ENCODE measurements at regions not wholly inside any gene's neighbourhood (a gene's known extent, or its start where the extent isn't known, plus 50 kb on each side); places are given as distances from the start of the nearest gene placed in this dataset.
"Not testable (repeated sequence)": the region's sequence is repeated elsewhere in the genome, so short reads cannot be mapped to it uniquely, and the experiment has no call there.

DNA sequence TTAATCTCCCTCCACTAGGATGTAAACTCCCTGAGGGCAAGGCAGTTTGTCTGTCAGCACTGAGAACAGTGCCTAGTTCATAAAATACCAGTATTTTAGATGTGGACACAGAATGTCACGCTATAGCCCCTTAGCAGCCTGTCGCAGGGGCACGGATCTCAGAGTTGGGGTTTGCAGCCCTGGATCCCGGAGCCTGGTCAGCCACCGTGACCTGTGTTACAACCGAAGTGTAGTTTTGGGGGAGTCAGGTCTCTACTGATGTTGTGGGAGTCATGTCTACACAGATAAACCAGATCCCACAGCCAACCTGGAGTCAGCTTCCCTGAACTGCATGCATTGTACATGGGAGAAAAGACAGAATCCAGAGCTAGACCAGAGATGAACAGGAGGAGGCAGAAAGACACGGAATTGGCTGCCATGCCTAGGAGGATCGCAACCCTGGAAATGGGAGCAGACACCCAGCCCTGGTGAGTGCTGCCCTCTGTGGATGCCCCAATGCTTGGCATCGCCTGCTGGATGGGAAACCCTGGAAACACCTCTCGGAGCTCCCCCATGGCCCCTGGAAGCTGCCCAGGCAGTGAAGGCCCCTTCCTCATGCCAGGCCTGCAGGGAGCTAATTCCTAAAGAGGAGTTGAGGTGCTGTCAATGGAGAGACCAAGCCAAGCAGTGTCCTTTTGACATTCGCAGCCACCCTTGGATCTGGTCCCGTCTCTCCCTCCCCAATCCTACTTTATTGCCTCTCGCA lies 851.3 kb downstream of the TBC1D22A start:
- FAIRE-seq (no peak), DNase-seq (ENCODE audit: insufficient read length, low spot score) (no peak)
- TF ChIP-seq, protein P1, sequence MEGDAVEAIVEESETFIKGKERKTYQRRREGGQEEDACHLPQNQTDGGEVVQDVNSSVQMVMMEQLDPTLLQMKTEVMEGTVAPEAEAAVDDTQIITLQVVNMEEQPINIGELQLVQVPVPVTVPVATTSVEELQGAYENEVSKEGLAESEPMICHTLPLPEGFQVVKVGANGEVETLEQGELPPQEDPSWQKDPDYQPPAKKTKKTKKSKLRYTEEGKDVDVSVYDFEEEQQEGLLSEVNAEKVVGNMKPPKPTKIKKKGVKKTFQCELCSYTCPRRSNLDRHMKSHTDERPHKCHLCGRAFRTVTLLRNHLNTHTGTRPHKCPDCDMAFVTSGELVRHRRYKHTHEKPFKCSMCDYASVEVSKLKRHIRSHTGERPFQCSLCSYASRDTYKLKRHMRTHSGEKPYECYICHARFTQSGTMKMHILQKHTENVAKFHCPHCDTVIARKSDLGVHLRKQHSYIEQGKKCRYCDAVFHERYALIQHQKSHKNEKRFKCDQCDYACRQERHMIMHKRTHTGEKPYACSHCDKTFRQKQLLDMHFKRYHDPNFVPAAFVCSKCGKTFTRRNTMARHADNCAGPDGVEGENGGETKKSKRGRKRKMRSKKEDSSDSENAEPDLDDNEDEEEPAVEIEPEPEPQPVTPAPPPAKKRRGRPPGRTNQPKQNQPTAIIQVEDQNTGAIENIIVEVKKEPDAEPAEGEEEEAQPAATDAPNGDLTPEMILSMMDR (IDR thresholded peaks at IDR 0.05; ENCODE audit: insufficient read depth, missing control alignments) = no peak

DNA sequence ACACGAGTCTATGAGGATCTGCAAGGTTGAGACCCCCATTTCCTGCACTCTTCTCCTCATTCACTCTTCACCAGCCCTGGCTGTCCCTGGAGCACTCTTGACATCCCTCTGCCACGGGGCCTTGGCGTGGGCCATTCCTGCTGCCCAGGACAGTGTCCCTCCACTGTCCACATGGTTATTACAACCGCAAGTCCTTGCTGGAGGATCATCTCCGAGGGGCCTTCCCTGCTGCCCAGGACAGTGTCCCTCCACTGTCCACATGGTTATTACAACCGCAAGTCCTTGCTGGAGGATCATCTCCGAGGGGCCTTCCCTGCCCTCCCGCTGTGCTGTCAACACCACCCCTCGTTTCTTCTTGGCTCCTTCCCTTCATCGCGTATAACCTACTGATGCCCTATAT lies 850.7 kb downstream of the TBC1D22A start:
- not testable (repeated sequence) for FAIRE-seq; DNase-seq (ENCODE audit: insufficient read length, low spot score)

DNA sequence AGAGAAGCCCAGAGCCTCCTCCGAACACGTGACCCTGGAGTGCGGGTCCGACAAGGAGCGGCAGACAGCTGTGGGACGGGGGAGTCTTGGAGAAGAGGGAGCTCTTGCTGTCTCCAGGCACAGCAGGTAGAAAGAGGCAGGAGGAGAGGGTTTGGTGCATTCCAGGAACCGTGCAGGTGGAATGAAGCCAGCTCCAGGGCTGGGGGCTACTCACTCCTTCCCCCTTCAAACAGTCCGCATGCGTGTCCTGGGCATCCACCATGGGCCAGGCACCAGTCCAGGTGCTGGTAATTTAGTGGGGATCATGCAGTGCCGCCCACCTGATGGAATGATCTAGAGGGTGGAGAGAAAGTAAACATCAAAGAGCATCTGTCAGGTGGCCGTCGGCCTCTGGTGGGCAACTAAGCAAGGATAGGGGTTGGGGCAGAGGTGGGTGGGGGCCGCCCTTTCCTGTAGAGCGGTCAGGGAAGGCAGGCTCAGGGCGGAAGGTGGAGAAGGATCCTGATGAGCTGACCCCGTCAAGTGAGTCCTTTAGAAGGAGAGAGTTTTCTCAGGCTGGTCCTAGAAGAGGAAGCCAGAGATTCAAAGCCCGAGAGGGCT lies 850.0 kb downstream of the TBC1D22A start:
- FAIRE-seq = no peak
- TF ChIP-seq, protein P1 (IDR thresholded peaks at IDR 0.05; ENCODE audit: insufficient read depth, missing control alignments) = no peak
- no peak for DNase-seq (ENCODE audit: insufficient read length, low spot score)

DNA sequence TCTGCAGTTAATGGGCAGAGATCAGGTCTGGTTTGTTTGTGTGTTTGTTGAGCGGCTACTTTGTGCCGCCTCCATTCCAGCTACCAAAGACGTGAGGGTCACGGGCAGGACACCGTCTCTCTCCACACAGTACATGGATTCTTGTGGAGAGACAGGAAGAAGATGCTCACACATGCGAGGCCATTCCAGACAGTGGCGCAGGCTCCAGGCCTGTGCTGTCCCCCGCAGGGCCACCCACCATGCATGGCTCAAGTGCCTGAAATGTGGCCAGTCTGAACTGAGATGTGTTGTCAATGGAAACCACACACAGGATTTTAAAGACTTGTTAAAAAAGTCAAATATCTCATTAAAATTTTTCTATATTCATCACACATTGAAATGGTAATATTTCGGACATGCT lies 848.3 kb downstream of the TBC1D22A start:
- TF ChIP-seq, protein P1 (IDR thresholded peaks at IDR 0.05; ENCODE audit: insufficient read depth, missing control alignments) = no peak
- DNase-seq (ENCODE audit: insufficient read length, low spot score) (no peak), FAIRE-seq (no peak)

DNA sequence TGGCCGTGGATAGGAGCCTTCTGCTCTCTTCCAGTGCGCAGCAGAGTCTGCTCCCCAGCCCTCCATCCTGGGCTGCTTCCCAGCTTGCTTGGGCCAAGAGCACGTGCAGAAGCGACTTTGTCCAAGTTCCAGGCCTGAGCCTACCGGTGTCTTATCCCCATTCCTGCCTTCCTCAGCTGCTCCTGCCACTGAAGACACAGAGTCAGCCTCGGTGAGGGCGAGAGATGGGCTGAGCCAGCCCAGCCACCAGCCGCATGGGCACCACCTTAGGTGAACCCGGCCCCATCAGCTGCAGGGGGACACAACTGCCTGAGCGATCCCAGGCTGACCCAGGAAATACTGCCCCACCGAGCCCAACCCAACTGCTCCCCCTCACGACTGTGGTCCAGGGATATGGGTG lies 847.8 kb downstream of the TBC1D22A start:
- TF ChIP-seq, protein P1 (IDR thresholded peaks at IDR 0.05; ENCODE audit: insufficient read depth, missing control alignments) = no peak
- FAIRE-seq (no peak), DNase-seq (ENCODE audit: insufficient read length, low spot score) (no peak)

DNA sequence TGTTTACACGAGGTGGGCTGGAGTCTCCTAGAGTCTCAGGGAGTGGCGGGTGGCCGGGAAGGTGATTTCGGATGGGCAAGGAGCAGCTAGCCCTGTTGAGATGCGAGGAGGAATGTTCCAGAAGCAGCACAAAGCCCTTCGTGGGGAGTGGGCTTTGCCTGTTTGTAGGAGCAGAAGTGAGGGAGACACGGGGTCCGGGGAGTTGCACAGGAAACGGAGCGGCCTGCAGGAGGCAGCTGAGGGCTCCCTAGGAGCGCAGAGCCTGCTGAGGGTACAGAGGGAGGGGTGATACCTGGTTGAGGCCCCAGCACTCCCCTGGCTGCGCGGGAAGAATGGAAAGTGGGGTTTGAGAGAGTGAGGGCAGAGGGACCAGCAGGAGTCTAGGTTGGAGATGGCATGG lies 847.2 kb downstream of the TBC1D22A start:
- FAIRE-seq = no peak
- TF ChIP-seq, protein P1 (IDR thresholded peaks at IDR 0.05; ENCODE audit: insufficient read depth, missing control alignments) = no peak
- DNase-seq (ENCODE audit: insufficient read length, low spot score) = no peak

DNA sequence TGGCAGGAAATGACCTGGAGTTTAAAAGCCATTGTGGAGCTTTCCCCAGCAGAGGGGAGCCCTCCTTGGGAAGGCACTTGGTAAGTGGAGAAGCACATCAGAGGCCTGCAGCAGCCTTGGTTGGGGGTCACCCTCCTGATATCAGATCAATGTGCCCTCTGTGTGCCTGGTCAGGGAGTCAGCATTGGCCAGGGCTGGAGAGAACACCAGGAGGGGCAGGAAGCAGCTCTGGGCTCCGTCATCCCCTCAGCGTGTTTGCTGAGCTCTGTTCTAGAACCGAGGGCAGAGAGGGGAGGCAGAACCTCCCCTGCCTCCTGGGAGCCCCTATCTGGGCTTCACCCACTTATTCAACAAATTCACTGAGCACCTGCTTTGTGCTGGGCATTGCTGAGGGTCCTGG lies 846.0 kb downstream of the TBC1D22A start:
- TF ChIP-seq, protein P1 (IDR thresholded peaks at IDR 0.05; ENCODE audit: insufficient read depth, missing control alignments) = no peak
- FAIRE-seq (no peak), DNase-seq (ENCODE audit: insufficient read length, low spot score) (no peak)

All from D721Med (cell line).